ENCODE measurements at regions not wholly inside any gene's neighbourhood (a gene's known extent, or its start where the extent isn't known, plus 50 kb on each side); places are given as distances from the start of the nearest gene placed in this dataset.

DNA sequence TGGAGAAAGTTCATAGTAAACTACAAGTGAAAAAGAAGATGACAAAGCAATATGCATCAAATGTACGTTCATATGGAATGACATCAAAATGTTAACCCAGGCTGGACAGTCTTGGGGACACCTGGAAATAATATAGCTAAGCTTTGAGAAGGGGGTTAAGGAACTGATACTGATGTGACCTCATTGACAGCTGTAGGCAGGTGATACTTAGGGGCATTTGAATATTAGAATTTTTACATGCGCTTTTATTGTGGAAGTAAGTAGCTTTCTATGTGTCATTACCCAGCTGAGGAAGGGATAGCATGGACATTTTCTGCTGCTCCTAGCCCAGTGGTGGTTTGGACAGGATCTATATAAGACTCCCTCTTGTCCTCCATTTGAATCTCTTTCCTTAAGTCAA is 299.7 kb downstream of the CWC27 start:
- DNase-seq (no peak), ATAC-seq (no peak)
- Histone ChIP-seq H3K36me3 (no peaks in the 10 kb centered on the region), H3K27ac (no peak overlapping the region), H3K4me3 (no peak overlapping the region), H3K27me3 (no peaks in the 10 kb centered on the region), H3K4me1 (no peaks in the 10 kb centered on the region), H3K9me3 (no peaks in the 10 kb centered on the region)
- intact Hi-C loops (cut with DNase I): no loop called here
- no peak for TF ChIP-seq CTCF (IDR thresholded peaks at IDR 0.05)

- Histone ChIP-seq H3K36me3 (no peaks in the 10 kb centered on the region), H3K4me1 (no peaks in the 10 kb centered on the region), H3K27ac (no peak overlapping the region), H3K27me3 (no peaks in the 10 kb centered on the region), H3K9me3 (no peaks in the 10 kb centered on the region), H3K4me3 (no peak overlapping the region)
- TF ChIP-seq CTCF (IDR thresholded peaks at IDR 0.05): no peak
- DNase-seq: peak in 1 of 4 donors; percentile 22
- ATAC-seq: no peak
- intact Hi-C loops (cut with DNase I): no loop called here
Observed at GRCh38 chr5:65070026-65070425, 301.3 kb downstream of the CWC27 start.

DNA sequence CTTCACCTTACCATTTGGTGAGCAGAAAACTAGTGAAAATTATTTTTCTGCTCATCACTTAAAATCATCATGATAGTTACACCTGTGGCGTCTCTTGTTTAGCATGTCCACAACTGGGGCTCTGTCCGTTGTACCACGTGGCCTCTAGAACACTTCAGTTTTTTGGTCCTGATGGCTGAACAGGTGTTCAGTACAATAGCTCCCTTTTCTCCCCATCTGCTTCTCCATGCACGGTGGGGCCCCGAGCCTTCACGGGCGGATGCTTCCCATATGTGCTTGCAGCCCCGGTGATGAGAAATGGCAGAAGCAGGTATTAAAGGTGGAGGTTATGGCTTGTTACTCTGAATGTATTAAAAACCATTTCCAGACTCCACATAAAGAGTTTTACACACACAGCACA is 304.1 kb downstream of the CWC27 start:
- no peaks in the 10 kb centered on the region for H3K27me3 ChIP-seq
- no peak for DNase-seq
- H3K4me1 ChIP-seq: no peaks in the 10 kb centered on the region
- H3K36me3 ChIP-seq: no peaks in the 10 kb centered on the region
- H3K4me3 ChIP-seq: no peak overlapping the region
- intact Hi-C loops (cut with DNase I): no loop called here
- no peak for TF ChIP-seq CTCF (IDR thresholded peaks at IDR 0.05)
- no peaks in the 10 kb centered on the region for H3K9me3 ChIP-seq
- no peak for ATAC-seq
- no peak overlapping the region for H3K27ac ChIP-seq

GRCh38 chr5:65073250-65073661 is 304.5 kb downstream of the CWC27 start:
- intact Hi-C loops (cut with DNase I): no loop called here
- no peaks in the 10 kb centered on the region for H3K4me1 ChIP-seq

GRCh38 chr5:65075623-65076250 is 307.0 kb downstream of the CWC27 start:
- Histone ChIP-seq H3K9me3 (no peaks in the 10 kb centered on the region), H3K4me1 (no peaks in the 10 kb centered on the region), H3K27ac (no peak overlapping the region), H3K36me3 (no peaks in the 10 kb centered on the region), H3K27me3 (no peaks in the 10 kb centered on the region), H3K4me3 (no peak overlapping the region)
- TF ChIP-seq CTCF (IDR thresholded peaks at IDR 0.05): no peak
- ATAC-seq (no peak), DNase-seq (no peak)
- intact Hi-C loops (cut with DNase I): no loop called here

More at GRCh38 chr5:65073250-65073661, 304.5 kb downstream of the CWC27 start:
- H3K27me3 ChIP-seq: no peaks in the 10 kb centered on the region
- H3K36me3 ChIP-seq: no peaks in the 10 kb centered on the region
- ATAC-seq (no peak), DNase-seq (no peak)
- no peak overlapping the region for H3K27ac ChIP-seq
- no peak for TF ChIP-seq CTCF (IDR thresholded peaks at IDR 0.05)
- H3K4me3 ChIP-seq: no peak overlapping the region
- no peaks in the 10 kb centered on the region for H3K9me3 ChIP-seq

All from left lung (tissue), 4 donors.